Colonic mucosa (tissue), 4 donors: ENCODE measurements at regions not wholly inside any gene's neighbourhood (a gene's known extent, or its start where the extent isn't known, plus 50 kb on each side); places are given as distances from the start of the nearest gene placed in this dataset.

Source experiments
- DNase-seq: peaks from one replicate; pipeline ENCODE4 v3.0.0-alpha.2; 2020
- H3K27ac ChIP-seq: fragments of 200-600 bp; one replicate; pipeline ENCODE4 v1.8.0; 2021
- H3K27me3 ChIP-seq: fragments of 200-600 bp; one replicate; pipeline ENCODE4 v1.8.0; 2021
- H3K36me3 ChIP-seq: fragments of 200-600 bp; one replicate; pipeline ENCODE4 v1.8.0; 2021
- H3K4me1 ChIP-seq: fragments of 200-600 bp; one replicate; pipeline ENCODE4 v1.8.0; 2021; ENCODE audit warnings: mild to moderate bottlenecking
- H3K4me3 ChIP-seq: fragments of 200-600 bp; one replicate; pipeline ENCODE4 v1.8.0; 2021
- H3K9ac ChIP-seq, 2 donors: one replicate each; pipeline ENCODE4 v1.7.0; 2013; ENCODE audit warnings: control low read depth in 2 of 2, low read depth in 2 of 2, low read length in 2 of 2
- H3K9me3 ChIP-seq: fragments of 200-600 bp; one replicate; pipeline ENCODE4 v1.8.0; 2021
- intact Hi-C: fragments of 100-400 bp; cut with DNase I; formaldehyde crosslinking; loops from one replicate; pipeline ENCODE4 v1.14.1; 2022
- TF ChIP-seq, protein P1 (sequence below): fragments of 200-600 bp; IDR thresholded peaks from one replicate; pipeline ENCODE4 v1.8.0; 2022; ENCODE audit warnings: antibody characterized with exemption, mild to moderate bottlenecking
- donor health status: healthy.
- donor health status: DM: no; HTN: no; CAD: no.
- donor health status: DM: no; HTN: no; CAD: no.

DNA sequence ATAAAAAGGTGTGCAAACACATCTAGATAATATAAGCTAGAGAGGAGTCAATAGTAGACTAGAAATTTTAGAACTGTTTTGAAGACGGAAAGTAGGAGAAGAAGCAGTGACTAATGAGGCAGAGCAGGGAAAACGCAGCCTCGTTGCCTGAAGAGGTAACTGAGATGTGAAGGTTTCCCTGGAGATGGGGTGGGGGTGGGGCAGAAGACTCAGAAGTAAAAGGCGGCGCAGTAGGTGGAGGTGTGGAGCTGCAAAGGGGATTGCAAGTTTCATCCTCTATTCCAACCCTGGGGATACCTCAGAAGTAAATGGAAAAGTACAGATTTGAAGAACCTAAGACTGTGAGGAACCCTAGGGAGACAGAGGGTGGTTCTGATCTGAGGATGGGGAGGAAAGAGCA, 109.5 kb downstream of the TMPRSS5 start:
- Histone ChIP-seq H3K9ac (no peak overlapping the region), H3K27ac (no peak overlapping the region), H3K4me3 (no peak overlapping the region), H3K27me3 (no peaks in the 10 kb centered on the region), H3K4me1 (no peaks in the 10 kb centered on the region), H3K9me3 (no peaks in the 10 kb centered on the region), H3K36me3 (no peaks in the 10 kb centered on the region)
- DNase-seq: no peak
- TF ChIP-seq, protein P1, sequence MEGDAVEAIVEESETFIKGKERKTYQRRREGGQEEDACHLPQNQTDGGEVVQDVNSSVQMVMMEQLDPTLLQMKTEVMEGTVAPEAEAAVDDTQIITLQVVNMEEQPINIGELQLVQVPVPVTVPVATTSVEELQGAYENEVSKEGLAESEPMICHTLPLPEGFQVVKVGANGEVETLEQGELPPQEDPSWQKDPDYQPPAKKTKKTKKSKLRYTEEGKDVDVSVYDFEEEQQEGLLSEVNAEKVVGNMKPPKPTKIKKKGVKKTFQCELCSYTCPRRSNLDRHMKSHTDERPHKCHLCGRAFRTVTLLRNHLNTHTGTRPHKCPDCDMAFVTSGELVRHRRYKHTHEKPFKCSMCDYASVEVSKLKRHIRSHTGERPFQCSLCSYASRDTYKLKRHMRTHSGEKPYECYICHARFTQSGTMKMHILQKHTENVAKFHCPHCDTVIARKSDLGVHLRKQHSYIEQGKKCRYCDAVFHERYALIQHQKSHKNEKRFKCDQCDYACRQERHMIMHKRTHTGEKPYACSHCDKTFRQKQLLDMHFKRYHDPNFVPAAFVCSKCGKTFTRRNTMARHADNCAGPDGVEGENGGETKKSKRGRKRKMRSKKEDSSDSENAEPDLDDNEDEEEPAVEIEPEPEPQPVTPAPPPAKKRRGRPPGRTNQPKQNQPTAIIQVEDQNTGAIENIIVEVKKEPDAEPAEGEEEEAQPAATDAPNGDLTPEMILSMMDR: no peak
- intact Hi-C loops: no loop called here

GRCh38 chr11:113595810-113596594, 110.1 kb downstream of the TMPRSS5 start:
- Histone ChIP-seq H3K27ac (no peak overlapping the region), H3K36me3 (no peaks in the 10 kb centered on the region)
- intact Hi-C loops: no loop called here

DNA sequence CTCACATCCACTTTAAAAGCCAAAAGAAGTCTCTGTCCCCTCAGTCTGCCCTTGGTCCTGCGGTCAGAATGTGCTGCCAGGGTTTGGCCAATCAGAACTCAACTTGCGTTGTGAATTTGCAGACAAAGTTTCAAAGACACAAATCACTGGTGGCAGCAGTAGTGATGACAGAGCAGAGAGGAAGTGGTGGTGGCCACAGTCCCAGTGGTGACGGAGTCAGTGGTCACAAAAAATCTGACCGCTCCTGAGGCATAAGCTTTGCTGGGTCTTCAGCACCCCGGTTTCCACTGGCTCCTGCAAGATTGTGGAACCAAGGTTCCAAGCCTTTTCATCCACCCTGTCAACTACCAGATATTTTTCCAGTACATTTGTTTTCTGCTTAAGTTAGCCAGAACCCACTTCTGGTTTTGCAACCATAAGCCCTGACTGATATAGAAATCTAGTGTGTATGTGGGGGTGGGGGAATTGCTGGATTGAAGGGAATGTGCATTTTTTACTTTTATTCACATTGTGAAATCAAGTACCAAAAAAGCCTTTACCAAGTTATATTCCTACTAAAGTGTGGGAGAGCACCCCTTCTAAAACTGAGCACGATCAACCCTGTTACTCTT, 112.3 kb downstream of the TMPRSS5 start:
- Histone ChIP-seq H3K9ac (no peak overlapping the region), H3K36me3 (no peaks in the 10 kb centered on the region), H3K9me3 (no peaks in the 10 kb centered on the region), H3K4me1 (no peaks in the 10 kb centered on the region), H3K27me3 (no peaks in the 10 kb centered on the region), H3K4me3 (no peak overlapping the region), H3K27ac (no peak overlapping the region)
- DNase-seq: no peak
- TF ChIP-seq, protein P1: no peak
- intact Hi-C loops: no loop called here

More at GRCh38 chr11:113595810-113596594, 110.1 kb downstream of the TMPRSS5 start:
- TF ChIP-seq, protein P1: no peak
- Histone ChIP-seq H3K9me3 (no peaks in the 10 kb centered on the region), H3K27me3 (no peaks in the 10 kb centered on the region), H3K4me1 (no peaks in the 10 kb centered on the region), H3K9ac (no peak overlapping the region), H3K4me3 (no peak overlapping the region)
- no peak for DNase-seq

DNA sequence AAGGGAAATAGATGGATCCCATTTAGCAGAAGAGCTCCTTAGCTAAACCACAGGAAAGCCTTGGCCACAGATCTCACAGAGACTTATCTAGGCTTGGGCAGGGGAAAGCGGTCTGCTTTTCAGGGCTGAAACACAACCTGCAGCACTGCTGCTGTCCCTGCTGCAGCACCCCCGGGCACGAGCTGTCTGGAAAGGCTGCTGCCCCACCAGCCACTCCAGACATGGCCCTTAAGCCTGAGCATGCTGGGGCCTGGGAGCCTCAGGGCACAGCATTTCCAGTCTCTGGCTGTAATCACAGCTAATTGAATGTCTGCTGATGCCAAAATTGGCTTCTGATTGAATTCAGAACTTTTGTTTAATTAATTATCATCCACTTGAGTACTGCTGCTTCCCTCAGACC, 115.0 kb downstream of the TMPRSS5 start:
- H3K36me3 ChIP-seq: no peaks in the 10 kb centered on the region
- TF ChIP-seq, protein P1: no peak
- H3K4me3 ChIP-seq: no peak overlapping the region
- no peak for DNase-seq
- H3K9me3 ChIP-seq: no peaks in the 10 kb centered on the region
- intact Hi-C loops: no loop called here
- no peak overlapping the region for H3K27ac ChIP-seq
- no peaks in the 10 kb centered on the region for H3K27me3 ChIP-seq
- H3K4me1 ChIP-seq: no peaks in the 10 kb centered on the region
- no peak overlapping the region for H3K9ac ChIP-seq

DNA sequence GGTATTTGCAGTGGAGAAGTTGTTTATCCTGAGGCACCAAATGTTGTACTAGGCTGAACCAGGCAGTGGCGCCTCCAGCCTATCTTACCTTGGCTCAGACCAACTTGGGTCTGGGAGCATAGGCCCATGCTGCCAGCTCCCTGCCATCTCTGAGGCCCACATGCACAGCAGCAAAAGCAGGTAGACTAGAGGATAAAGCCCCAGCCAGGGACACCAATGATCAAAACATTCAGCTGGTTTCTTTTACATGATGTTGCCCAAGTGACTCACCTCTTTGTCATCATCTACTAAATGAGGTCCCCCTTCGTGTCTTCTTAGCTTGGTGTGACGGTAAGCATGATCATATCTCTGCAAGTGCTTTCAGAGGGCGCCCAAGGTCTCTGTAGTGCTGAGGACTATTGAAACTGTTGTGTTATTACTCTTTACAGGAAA, 112.1 kb upstream of the DRD2 start:
- Histone ChIP-seq H3K4me3 (no peak overlapping the region), H3K9ac (no peak overlapping the region), H3K4me1 (no peaks in the 10 kb centered on the region), H3K27ac (no peak overlapping the region), H3K9me3 (no peaks in the 10 kb centered on the region), H3K36me3 (no peaks in the 10 kb centered on the region), H3K27me3 (no peaks in the 10 kb centered on the region)
- DNase-seq: no peak
- intact Hi-C loops: no loop called here
- TF ChIP-seq, protein P1: no peak
